Cardiac septum (tissue), 1 donor: ENCODE measurements at regions not wholly inside any gene's neighbourhood (a gene's known extent, or its start where the extent isn't known, plus 50 kb on each side); places are given as distances from the start of the nearest gene placed in this dataset.

Experiments used
- DNase-seq: peaks from one replicate; pipeline ENCODE4 v3.0.0-alpha.2; 2020; ENCODE audit warnings: low spot score
- intact Hi-C: fragments of 100-400 bp; cut with DNase I; formaldehyde crosslinking; loops from one replicate; pipeline ENCODE4 v1.14.0; 2022
- donor health status: DM: no; HTN: no; CAD: no.

DNA sequence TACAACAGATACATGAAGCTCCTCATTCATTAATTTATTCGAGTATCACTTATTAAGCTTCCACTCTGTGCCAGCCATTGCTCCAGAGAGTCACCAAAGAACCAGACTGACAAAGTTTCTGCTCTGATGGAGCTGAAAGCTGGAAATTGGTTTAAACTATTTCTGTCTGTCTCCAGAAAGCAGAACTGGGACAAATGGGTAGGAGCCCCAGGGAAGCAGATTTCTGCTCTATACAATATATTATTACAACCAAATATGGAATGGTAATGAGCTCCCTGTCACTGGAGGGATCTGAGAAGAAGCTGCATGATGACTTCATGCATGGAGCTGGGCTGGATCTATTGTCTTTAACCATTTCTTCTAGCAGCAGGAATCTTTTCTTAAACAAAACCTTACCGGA, 165.4 kb upstream of the ADO start:
- intact Hi-C loops: loop anchor here (5.0 kb wide), 1 partner anchor 178 kb away; the partner anchor contains the start of gene EGR2

DNA sequence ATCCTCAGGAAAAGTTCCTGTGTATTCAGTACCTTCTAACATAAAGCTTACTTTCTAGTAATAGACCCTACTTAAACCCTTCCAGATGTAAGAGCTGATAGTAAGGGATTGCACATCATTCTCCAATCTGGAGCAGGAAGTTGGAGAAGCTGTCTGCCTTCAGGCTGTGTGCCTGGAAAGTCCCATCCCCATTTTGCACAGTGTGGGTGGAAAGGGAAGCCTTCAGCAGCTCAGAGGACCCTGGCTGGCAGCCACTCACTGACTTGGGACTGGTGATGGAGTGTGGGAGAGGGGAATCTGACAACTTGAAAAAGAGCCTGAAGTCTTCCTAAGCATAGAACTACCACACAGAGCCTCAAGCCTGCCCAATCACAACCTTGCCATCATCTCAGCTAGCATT, 164.1 kb upstream of the ADO start:
- intact Hi-C loops: no loop called here
- DNase-seq: no peak

More for the DNA sequence above, 165.4 kb upstream of the ADO start:
- no peak for DNase-seq

DNA sequence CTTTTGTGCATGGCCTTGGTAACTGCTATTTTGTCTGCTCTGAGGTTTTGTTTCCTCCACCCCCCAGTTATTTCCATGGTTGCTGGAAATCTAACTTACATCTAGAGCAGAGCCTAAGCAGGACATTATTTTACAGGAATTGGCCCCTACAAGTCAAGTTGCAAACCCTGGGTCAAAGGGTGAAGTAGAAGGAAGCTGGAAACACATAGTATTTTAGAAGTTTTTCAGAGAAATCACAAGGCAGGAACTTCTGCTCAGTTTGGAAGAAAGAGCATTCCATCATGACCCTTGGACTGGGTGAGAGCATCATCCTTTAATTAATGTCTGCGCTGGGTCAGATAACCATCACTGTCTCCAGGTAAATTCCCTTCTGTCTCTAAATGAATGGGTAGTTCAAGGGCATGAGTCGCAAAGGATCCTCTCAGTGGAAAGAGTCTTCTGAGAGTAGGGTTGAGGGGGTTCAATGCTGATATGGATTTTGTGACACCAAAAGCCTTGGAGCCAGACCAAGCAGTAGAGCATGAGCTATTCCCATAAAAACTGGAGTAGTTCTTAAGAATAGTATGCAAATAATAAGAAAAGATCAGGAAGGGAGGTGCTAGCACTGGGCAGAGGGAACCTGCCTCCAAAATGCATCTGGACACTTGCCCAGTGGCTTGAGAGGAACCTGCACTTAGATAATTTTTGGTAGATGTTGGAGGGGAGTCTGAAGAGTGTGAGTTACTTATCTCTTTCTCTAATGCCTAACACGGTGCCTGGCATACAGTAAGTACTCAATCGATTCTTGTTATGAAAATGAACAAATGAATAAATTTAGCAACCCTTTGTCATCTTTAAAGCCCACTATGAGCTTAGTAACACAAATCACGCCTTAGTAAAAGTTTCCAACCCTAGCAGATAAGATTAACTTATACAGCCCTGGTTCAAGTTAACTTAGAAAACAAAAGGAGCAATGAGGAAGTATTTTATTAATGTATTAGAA, 160.6 kb upstream of the ADO start:
- intact Hi-C loops: no loop called here
- DNase-seq: no peak

DNA sequence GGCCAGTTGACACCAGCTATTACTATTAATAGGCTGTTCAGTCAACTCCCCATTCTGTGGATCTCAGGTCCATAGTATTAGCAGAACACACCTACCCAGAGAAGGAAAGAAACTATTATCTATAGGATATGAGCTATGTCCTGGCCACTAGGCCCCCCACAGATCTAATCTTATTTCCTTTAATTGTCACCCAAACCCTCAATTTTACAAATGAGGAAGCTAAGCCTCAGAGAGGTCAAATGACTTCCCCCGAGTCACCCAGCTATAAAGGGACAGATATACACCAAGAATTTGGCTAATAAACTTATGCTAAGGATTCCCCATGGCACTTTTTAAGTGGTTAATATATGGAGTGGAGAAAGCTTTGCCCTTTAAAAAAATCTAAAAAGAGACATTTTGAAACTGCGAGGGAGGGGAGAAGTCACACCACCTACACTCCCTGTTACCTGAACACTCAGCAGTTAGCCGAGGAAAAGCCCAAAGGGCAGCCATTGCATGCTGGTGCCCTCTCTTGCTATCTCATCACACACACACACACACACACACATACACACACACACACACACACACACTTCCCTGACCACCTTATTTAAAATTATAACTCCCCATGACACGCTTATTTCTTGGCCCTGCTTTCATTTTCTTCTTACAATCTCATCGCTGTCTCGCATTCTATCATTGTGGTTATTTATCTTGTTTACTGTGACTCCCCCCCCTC, 157.0 kb upstream of the ADO start:
- intact Hi-C loops: no loop called here
- DNase-seq: no peak

DNA sequence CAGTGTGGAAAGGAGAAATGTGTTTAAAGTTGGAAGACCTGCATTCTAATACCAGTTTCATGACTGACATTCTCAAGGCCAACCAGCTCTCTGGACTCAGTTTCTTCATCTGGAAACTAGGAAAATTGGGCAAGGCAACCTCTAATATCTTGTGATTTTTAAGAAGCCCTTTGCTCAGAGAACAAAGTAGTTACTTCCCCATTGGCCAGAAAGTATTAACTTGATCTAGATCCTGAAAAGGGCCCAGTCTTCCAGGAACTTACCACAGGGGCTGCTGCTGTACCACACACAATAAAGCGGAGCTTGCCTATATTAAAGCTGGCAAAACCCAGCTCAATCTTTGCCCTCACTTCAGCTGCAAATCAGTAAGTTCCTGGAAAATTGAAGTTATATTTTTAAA, 155.6 kb upstream of the ADO start:
- intact Hi-C loops: no loop called here
- no peak for DNase-seq

DNA sequence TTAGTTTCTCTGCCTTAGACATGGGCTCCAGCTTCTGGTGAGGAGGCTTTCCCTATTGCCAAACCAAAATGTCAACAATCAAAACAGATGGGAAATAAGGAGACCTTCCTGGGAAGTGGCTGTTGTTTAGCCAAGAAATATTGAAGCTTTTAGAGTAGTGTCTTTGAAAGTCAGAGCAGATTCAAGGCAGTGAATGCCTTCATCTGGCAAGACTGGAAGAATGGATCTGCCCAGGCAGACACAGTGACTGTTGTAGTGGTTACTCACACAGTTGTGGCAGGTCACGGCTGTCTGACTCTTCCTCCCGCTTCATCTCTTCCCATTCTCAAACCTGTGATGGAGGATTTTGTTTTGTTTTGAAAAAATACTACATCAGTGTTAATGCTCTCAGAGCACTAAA, 154.1 kb upstream of the ADO start:
- DNase-seq: no peak
- intact Hi-C loops: no loop called here

DNA sequence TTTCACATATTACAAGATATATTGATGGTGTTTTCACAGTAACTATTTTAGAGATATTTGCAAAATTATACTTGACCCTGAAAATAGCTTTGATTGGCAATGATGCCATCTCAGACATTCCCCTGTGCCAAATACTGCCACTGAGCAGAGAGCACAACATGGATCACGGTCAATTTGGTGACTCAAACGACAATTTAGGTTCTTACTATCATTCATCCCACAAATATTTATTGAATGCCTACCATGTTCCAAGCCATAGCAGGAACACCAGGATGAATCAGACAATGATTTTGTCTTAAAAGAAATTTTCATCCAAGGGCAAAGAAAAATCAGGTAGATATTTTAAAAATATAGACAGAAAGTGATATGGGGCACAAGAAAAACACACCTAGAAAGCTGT, 153.2 kb upstream of the ADO start:
- no peak for DNase-seq
- intact Hi-C loops: no loop called here

DNA sequence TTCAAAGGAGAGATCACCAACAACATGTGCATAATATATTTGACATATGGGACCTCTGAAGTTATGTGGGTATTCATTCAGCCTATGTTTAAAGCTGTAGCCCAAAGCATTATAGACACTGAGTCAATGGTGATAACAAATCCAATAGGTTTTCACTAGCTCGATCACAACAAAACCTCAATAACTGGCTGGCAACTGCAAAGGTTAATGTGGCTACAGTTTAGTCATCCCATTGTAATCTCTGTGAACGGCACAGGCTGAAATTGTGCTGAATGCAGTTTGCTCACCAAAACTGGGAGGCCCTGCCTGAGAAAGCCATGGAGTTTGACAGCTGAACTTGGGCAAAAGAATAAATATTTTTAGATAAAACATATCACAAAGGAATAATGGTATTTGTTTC, 152.4 kb upstream of the ADO start:
- intact Hi-C loops: no loop called here
- no peak for DNase-seq

DNA sequence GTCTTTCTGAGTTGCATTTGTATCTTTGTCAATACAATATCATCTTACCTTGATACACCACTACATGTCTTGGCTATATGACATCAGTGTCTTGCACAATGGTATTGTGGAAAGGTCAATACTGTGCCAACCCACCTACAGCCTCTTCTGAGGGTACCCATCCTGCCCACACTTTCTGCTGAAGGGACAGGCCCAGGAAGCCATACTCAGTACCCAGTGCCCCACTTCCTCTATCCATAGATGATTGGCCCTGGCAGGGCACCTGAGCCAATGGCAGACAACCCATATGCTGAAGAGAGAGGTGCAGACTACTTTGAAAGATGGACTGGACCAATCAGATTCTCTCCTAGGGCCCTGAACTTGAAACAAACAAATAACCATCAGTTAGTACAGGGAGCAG, 152.0 kb upstream of the ADO start:
- intact Hi-C loops: no loop called here
- DNase-seq: no peak

DNA sequence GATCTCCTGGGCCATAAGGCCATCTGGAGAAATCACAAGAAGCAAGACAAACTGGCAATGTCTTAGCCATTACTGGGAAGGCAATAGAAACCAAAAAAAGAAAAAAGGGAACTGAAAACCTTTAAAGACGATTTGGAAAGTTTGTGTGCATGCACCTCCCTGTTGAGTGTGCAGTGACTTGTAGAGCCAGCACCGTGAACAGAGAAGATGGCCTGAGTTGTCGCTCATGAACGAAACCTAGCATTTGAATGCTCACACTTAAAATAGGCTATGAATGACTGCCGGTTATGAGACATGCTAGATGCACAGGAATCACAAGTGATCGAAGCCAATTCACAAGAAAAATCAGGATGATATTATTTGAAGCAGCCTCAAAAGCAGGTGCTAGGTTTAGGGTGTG, 151.3 kb upstream of the ADO start:
- no peak for DNase-seq
- intact Hi-C loops: no loop called here

DNA sequence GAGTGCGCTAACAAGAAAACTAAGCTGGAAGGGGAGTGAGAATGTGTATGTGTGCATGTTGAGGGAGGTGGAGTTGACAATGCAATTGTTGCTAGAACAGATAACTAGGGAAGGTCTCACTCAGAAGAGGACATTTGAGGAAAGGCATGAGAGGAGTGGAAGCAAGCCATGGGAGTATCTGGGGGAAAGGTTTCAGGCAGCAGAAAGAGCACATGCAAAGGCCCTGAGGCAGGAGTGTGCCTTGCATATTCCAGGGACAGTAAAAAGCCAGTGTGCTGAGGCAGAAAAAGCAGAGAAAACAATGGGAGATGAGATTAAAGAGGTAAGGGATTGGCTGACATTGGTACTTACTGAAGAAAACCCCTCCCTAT, 149.6 kb upstream of the ADO start:
- no peak for DNase-seq
- intact Hi-C loops: no loop called here

DNA sequence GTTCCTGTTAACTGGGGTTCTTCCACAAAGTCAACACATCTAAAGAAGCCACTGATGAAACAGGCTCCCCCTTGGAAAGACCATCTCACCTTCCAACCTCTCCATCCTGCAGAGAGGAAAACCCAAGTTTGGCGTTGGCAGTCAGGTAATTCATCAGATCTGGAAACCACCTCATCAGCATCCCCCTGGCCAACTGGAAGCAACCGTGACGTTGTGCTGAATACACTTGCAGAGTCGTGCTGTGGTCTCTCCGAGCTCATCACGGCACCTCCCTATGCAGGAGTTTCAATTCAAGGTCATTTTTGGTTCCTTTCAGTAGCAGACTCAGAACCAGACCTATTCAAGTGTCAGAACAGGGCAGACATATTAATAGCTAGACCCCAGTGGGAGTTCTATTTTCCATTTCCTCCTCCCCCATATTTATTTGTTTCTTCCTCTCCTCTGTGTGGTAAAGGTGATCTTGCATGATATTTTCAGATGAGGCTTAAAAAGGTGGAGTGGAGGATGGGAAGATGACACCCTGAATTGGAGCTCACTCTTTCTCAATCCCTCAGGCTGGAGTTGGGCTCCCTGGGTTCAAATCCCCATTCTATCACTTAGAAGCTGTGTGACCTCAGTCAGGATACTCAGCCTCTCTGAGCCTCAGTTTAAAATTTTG, 149.1 kb upstream of the ADO start:
- DNase-seq: no peak
- intact Hi-C loops: no loop called here

DNA sequence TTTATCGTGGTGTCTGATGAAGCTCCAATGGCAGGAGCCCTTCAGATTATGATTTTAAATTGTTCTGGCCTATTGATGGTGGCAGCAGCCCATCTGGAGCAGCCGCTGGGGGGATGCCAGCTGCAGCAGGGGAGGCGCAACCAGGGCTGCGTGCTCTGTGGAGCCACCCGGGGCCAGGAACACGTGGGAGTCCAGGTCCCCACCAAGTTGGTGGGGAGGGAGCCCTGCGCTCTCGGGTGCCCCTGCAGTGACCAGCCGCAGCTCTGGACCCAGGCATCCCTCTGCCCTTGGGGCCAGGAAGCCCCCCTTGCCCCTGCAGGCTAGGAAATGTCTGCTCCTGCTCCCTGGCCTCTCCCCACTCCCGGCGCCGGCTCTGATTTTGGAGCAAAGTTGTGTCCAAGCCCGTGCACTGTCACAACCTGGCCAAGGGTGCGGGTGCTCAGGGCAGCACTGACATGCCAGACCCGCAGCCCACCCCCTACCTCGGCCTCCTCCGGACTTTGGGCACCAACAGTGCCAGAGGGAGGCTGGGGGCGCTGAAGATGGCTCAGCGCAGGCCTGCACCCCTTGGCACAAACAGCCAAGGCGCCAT, 147.2 kb upstream of the ADO start:
- DNase-seq: no peak
- intact Hi-C loops: no loop called here

DNA sequence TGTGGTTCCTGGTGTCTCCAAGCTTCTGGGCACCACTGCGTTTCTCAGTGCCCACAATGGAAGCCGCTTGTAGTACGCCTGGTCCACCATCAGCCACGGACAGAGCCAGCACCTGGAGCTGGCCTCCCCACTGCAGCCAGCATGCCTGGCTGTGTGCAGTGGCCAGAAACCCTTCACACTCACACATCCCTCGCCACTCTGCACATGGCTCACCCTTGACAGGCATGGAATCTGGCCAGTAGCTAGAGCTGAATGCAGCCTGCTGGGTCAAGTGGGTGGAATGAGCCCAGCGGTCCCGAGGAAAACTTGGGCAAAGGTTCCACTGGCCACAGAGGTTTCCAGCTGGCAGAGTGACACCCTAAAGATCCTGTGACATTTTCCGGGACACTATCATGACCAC, 146.0 kb upstream of the ADO start:
- DNase-seq: no peak
- intact Hi-C loops: no loop called here

DNA sequence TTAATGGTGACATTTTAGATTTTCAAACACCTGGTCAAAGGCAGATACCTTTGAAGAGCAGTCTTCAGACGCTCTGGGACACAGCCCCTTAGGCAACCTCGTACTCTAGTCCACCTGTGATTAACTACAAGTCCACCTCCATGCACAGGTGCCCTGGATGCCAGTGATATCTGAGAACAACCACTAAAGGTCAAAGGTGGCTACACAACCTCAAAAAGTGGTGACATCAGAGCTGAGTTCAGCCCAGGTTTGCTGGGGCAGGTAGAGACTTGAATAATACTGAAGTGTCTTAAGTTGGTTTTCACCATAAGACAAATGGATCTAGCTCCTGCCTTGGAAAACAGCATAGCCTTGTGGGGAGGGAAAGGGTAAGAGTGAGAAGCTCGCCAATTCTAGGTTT, 143.4 kb upstream of the ADO start:
- DNase-seq: no peak
- intact Hi-C loops: no loop called here

DNA sequence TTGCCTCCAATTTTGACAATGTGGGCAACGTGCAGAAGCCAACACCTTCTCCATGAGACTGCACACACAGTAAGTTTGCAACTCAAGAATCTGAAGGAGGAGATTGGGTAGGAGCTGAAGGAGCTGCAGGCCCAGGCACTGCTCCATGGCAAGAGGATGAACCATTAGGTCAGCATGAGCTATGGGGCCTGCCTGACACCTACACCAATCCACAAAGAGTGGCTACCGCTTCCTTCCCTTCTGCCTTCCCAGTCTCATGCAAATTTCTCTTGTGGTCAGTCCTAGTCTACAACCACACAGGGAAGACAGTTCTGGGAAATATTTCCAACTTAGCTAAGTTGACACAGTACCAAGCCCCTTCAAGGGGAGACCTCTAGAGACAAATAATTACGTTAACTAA, 142.0 kb upstream of the ADO start:
- intact Hi-C loops: no loop called here
- no peak for DNase-seq

DNA sequence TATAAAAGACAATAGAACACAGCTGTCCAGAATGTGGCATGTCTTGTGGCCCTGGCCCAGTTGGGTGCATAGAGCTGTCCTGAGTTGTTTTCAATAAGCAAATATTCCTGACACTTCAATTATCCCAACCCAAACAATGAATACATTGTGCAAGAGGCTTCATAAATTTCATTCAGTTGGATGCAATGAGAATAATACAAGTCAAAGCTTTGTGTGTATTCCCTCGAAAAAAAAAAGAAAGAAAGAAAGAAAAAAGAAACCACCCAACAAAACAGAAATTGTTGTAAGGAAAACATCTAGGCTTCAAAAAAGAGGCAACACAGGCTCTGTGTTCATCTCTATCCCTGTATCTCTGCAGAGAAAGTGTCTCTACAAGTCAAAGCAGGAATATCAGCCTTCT, 138.7 kb upstream of the ADO start:
- intact Hi-C loops: no loop called here
- DNase-seq: no peak

DNA sequence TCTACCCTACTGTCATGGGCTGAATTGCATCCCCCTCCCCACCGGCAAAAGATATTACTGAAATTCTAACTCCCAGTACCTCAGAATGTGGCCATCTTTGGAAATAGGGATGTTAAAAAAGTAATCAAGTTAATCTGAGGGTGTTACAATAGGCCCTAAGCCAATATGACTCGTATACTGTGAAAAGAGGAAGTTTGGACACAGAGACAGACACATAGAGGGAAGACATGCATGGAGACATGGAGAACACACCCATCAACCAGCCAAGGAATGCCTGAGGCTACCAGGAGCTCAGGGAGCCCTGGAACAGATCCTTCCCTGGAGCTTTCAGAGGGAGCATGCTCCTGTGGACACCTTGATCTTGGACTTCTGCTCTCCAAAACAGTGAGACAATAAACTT, 138.2 kb upstream of the ADO start:
- DNase-seq: no peak
- intact Hi-C loops: no loop called here

DNA sequence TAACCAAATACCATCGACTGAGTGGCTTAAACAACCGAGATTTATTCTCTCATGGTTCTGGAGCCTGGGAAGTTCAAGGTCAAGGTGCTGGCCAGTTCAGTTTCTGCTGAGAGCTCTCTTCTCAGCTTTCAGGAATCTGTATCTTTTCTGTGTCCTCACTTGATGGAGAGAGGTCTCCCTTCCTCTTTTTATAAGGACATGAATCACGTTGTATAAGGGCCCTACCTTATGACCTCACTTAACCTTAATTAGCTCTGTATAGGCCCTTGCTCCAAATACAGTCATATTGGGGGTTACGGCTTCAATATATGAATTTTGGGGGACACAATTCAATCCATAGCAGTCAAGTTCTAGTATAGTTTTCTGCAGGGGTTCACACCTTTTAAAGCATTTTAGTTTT, 135.2 kb upstream of the ADO start:
- DNase-seq: no peak
- intact Hi-C loops: no loop called here

DNA sequence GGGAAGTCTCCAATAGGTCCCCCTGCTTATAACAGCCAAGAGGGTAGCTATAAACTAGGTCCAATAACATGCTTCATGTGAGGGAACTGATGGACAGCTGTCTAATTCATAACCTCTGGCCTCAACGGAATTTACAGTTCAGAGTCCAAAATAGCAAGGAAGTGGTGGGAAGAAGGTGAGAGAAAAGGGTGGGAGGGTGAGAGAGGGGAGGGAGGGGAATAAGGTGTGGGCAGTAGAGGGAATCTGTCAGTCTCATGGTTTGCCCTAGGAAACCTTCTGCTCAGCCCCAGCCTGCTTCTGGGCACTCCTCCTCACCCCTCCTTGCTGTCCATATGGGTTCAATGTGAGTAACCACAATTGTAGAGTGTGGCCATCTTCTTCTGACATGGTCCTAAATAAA, 133.4 kb upstream of the ADO start:
- intact Hi-C loops: no loop called here
- DNase-seq: no peak
